GM23338 (cell line): ENCODE measurements at regions not wholly inside any gene's neighbourhood (a gene's known extent, or its start where the extent isn't known, plus 50 kb on each side); places are given as distances from the start of the nearest gene placed in this dataset.

Source experiments
- ATAC-seq: fragments of 200-7000 bp; cut with Tn5 transposase; 3 replicates; pipeline ENCODE4 v1.9.1; 2020
- DNase-seq: peaks from one replicate; pipeline ENCODE4 v3.0.0-alpha.2; 2015; ENCODE audit warnings: low spot score
- H2AFZ ChIP-seq: fragments of 200-600 bp; sonication (generic); 2 replicates; pipeline ENCODE4 v1.8.0; 2016; ENCODE audit warnings: antibody characterized with exemption, mild to moderate bottlenecking, moderate library complexity
- H3F3A ChIP-seq: fragments of 200-600 bp; sonication (generic); replicated peaks from 2 replicates; pipeline ENCODE4 v1.8.0; 2017; ENCODE audit warnings: antibody characterized with exemption, mixed run types, low read depth
- H3K27ac ChIP-seq: fragments of 200-600 bp; sonication (generic); 2 replicates; pipeline ENCODE4 v1.6.1; 2016; ENCODE audit warnings: low read depth
- H3K27me3 ChIP-seq: fragments of 200-600 bp; sonication (generic); 2 replicates; pipeline ENCODE4 v1.8.0; 2016; ENCODE audit warnings: mild to moderate bottlenecking, mixed run types, moderate library complexity; ENCODE audit not compliant: insufficient read depth
- H3K36me3 ChIP-seq: fragments of 200-600 bp; sonication (generic); 2 replicates; pipeline ENCODE4 v1.8.0; 2016; ENCODE audit warnings: mild to moderate bottlenecking; ENCODE audit not compliant: insufficient read depth
- H3K4me1 ChIP-seq: fragments of 200-600 bp; sonication (generic); 2 replicates; pipeline ENCODE4 v1.8.0; 2016; ENCODE audit warnings: mild to moderate bottlenecking, moderate library complexity; ENCODE audit not compliant: insufficient read depth
- H3K4me2 ChIP-seq: fragments of 200-600 bp; sonication (generic); 2 replicates; pipeline ENCODE4 v1.7.1; 2017; ENCODE audit warnings: mixed run types
- H3K4me3 ChIP-seq: fragments of 200-600 bp; sonication (generic); 2 replicates; pipeline ENCODE4 v1.6.1; 2016; ENCODE audit warnings: mixed run types
- H3K79me2 ChIP-seq: fragments of 200-600 bp; sonication (generic); replicated peaks from 2 replicates; pipeline ENCODE4 v1.8.0; 2017; ENCODE audit warnings: mild to moderate bottlenecking; ENCODE audit not compliant: insufficient read depth
- H3K9me2 ChIP-seq: fragments of 200-600 bp; sonication (generic); 2 replicates; pipeline ENCODE4 v1.8.0; 2017; ENCODE audit not compliant: insufficient read depth
- H4K20me1 ChIP-seq: fragments of 200-600 bp; sonication (generic); replicated peaks from 2 replicates; pipeline ENCODE4 v1.8.0; 2017; ENCODE audit warnings: mild to moderate bottlenecking; ENCODE audit not compliant: insufficient read depth
- H3K27ac Mint-ChIP-seq: 2 replicates; pipeline ENCODE4 v1.8.0; 2020; ENCODE audit warnings: inconsistent platforms, mild to moderate bottlenecking, moderate library complexity, mixed read lengths
- H3K27me3 Mint-ChIP-seq: 3 replicates; pipeline ENCODE4 v1.8.0; 2022; ENCODE audit warnings: low read depth, mild to moderate bottlenecking, moderate library complexity, mixed read lengths, inconsistent platforms; ENCODE audit not compliant: insufficient read depth, poor library complexity
- H3K36me3 Mint-ChIP-seq: 3 replicates; pipeline ENCODE4 v1.8.0; 2021; ENCODE audit warnings: low read depth, mild to moderate bottlenecking, inconsistent platforms, moderate library complexity, mixed read lengths
- H3K4me1 Mint-ChIP-seq: 3 replicates; pipeline ENCODE4 v1.8.0; 2020; ENCODE audit warnings: mild to moderate bottlenecking, inconsistent platforms, mixed read lengths
- H3K4me3 Mint-ChIP-seq: 3 replicates; pipeline ENCODE4 v1.8.0; 2021; ENCODE audit warnings: moderate library complexity, mild to moderate bottlenecking, inconsistent platforms, mixed read lengths
- H3K9me3 Mint-ChIP-seq: 3 replicates; pipeline ENCODE4 v1.8.0; 2020; ENCODE audit warnings: moderate library complexity, mild to moderate bottlenecking, inconsistent platforms, mixed read lengths
- CREB1 ChIP-seq: fragments of 250-450 bp; sonication (Bioruptor Pico); IDR thresholded peaks from 2 replicates; pipeline ENCODE4 v1.5.0; 2020; ENCODE audit warnings: low read depth, mild to moderate bottlenecking, moderate library complexity
- CTCF ChIP-seq, 2 experiments: fragments of 200-600 bp in 1 of 2; sonication (generic) in 1 of 2; conservative IDR thresholded peaks; 2 replicates each; pipeline versions ENCODE4 v1.5.1 to v1.6.1; 2016 to 2017; ENCODE audit warnings: antibody characterized with exemption in 2 of 2, low read depth in 2 of 2, mild to moderate bottlenecking in 2 of 2, moderate library complexity in 1 of 2
- EZH2 ChIP-seq: fragments of 200-600 bp; sonication (generic); IDR thresholded peaks from one replicate; pipeline ENCODE4 v1.8.0; 2017; ENCODE audit warnings: antibody characterized with exemption, mild to moderate bottlenecking, low read depth; ENCODE audit not compliant: unreplicated experiment
- EZH2phosphoT487 ChIP-seq: fragments of 200-600 bp; sonication (generic); IDR thresholded peaks from one replicate; pipeline ENCODE4 v1.8.1; 2018; ENCODE audit warnings: antibody characterized with exemption; ENCODE audit not compliant: unreplicated experiment
- JUNB ChIP-seq: IDR thresholded peaks from one replicate; pipeline ENCODE4 v1.6.1; 2016; ENCODE audit warnings: antibody characterized with exemption; ENCODE audit not compliant: unreplicated experiment
- NANOG ChIP-seq: IDR thresholded peaks from 2 replicates; pipeline ENCODE4 v1.6.1; 2016; ENCODE audit warnings: antibody characterized with exemption, borderline replicate concordance
- POLR2AphosphoS5 ChIP-seq: IDR thresholded peaks from 2 replicates; pipeline ENCODE4 v1.6.1; 2016; ENCODE audit warnings: antibody characterized with exemption, low read depth
- REST ChIP-seq: IDR thresholded peaks from one replicate; pipeline ENCODE4 v1.6.1; 2018; ENCODE audit warnings: antibody characterized with exemption; ENCODE audit not compliant: unreplicated experiment
- STAT1 ChIP-seq: IDR thresholded peaks from one replicate; pipeline ENCODE4 v1.6.1; 2016; ENCODE audit warnings: antibody characterized with exemption; ENCODE audit not compliant: unreplicated experiment
- ZNF114 ChIP-seq: fragments of 250-450 bp; sonication (Bioruptor Pico); IDR thresholded peaks from 2 replicates; pipeline ENCODE4 v1.5.0; 2020; ENCODE audit warnings: mild to moderate bottlenecking, moderate library complexity
- ZNF331 ChIP-seq: fragments of 250-450 bp; sonication (Bioruptor Pico); IDR thresholded peaks from 2 replicates; pipeline ENCODE4 v1.5.0; 2020; ENCODE audit warnings: low read depth, mild to moderate bottlenecking, moderate library complexity
- TF ChIP-seq, protein P1 (sequence below): fragments of 250-450 bp; sonication (Bioruptor Pico); IDR thresholded peaks from 2 replicates; pipeline ENCODE4 v1.5.0; 2020; ENCODE audit warnings: mild to moderate bottlenecking, moderate library complexity
- TF ChIP-seq, protein P2 (sequence below): IDR thresholded peaks from 2 replicates; pipeline ENCODE4 v1.6.1; 2016; ENCODE audit warnings: antibody characterized with exemption

DNA sequence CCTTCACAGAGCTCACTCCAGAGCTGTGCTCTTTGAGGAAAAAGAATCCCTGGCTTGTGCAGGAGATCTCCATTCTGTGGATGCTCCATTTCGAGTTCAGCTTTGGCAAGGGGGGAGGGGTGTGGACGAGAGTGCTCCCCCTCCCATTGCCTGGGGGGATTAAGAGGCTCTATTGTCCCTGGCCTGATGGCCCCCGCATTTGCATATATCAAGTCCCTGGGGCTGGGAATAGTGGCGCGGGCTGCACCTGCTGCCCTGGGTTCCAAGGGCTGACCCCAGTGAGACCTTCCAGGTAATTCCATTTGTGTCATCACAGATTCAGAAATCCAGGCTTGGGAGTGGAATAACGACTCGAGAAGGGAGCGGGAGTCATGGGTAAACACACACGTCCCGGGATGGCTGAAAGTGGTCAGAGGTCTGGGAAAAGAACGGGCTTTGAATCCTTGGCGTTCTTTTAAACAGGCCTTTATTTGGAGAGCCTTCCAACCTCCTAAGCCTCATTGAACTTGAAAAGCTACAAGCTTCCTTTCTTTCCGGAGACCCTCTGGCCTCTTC lies 479.3 kb downstream of the HS3ST3B1 start:
- Histone ChIP-seq H3F3A (no peaks in the 10 kb centered on the region), H4K20me1 (no peaks in the 10 kb centered on the region), H3K36me3 (no peaks in the 10 kb centered on the region), H3K4me2 (peak overlapping the region; percentile 48), H3K27me3 (no peaks in the 10 kb centered on the region), H3K27ac (no peak overlapping the region), H2AFZ (peak overlapping the region; percentile 59; the same call in 1 of the 2 replicates), H3K4me3 (no peak overlapping the region), H3K4me1 (peaks cover 36% of the 10 kb centered on the region), H3K9me2 (peaks cover 5% of the 10 kb centered on the region; the same call in 1 of the 2 replicates), H3K79me2 (no peaks in the 10 kb centered on the region)
- ATAC-seq, result peak; percentile 59
- peak; percentile 17 for DNase-seq
- Mint-ChIP-seq H3K4me1 (peaks cover 35% of the 10 kb centered on the region), H3K9me3 (peaks cover 16% of the 10 kb centered on the region), H3K4me3 (no peak overlapping the region), H3K27me3 (peaks cover 6% of the 10 kb centered on the region), H3K36me3 (peaks cover 1% of the 10 kb centered on the region; the same call in 1 of the 3 replicates), H3K27ac (no peak overlapping the region)
- TF ChIP-seq, protein P1, sequence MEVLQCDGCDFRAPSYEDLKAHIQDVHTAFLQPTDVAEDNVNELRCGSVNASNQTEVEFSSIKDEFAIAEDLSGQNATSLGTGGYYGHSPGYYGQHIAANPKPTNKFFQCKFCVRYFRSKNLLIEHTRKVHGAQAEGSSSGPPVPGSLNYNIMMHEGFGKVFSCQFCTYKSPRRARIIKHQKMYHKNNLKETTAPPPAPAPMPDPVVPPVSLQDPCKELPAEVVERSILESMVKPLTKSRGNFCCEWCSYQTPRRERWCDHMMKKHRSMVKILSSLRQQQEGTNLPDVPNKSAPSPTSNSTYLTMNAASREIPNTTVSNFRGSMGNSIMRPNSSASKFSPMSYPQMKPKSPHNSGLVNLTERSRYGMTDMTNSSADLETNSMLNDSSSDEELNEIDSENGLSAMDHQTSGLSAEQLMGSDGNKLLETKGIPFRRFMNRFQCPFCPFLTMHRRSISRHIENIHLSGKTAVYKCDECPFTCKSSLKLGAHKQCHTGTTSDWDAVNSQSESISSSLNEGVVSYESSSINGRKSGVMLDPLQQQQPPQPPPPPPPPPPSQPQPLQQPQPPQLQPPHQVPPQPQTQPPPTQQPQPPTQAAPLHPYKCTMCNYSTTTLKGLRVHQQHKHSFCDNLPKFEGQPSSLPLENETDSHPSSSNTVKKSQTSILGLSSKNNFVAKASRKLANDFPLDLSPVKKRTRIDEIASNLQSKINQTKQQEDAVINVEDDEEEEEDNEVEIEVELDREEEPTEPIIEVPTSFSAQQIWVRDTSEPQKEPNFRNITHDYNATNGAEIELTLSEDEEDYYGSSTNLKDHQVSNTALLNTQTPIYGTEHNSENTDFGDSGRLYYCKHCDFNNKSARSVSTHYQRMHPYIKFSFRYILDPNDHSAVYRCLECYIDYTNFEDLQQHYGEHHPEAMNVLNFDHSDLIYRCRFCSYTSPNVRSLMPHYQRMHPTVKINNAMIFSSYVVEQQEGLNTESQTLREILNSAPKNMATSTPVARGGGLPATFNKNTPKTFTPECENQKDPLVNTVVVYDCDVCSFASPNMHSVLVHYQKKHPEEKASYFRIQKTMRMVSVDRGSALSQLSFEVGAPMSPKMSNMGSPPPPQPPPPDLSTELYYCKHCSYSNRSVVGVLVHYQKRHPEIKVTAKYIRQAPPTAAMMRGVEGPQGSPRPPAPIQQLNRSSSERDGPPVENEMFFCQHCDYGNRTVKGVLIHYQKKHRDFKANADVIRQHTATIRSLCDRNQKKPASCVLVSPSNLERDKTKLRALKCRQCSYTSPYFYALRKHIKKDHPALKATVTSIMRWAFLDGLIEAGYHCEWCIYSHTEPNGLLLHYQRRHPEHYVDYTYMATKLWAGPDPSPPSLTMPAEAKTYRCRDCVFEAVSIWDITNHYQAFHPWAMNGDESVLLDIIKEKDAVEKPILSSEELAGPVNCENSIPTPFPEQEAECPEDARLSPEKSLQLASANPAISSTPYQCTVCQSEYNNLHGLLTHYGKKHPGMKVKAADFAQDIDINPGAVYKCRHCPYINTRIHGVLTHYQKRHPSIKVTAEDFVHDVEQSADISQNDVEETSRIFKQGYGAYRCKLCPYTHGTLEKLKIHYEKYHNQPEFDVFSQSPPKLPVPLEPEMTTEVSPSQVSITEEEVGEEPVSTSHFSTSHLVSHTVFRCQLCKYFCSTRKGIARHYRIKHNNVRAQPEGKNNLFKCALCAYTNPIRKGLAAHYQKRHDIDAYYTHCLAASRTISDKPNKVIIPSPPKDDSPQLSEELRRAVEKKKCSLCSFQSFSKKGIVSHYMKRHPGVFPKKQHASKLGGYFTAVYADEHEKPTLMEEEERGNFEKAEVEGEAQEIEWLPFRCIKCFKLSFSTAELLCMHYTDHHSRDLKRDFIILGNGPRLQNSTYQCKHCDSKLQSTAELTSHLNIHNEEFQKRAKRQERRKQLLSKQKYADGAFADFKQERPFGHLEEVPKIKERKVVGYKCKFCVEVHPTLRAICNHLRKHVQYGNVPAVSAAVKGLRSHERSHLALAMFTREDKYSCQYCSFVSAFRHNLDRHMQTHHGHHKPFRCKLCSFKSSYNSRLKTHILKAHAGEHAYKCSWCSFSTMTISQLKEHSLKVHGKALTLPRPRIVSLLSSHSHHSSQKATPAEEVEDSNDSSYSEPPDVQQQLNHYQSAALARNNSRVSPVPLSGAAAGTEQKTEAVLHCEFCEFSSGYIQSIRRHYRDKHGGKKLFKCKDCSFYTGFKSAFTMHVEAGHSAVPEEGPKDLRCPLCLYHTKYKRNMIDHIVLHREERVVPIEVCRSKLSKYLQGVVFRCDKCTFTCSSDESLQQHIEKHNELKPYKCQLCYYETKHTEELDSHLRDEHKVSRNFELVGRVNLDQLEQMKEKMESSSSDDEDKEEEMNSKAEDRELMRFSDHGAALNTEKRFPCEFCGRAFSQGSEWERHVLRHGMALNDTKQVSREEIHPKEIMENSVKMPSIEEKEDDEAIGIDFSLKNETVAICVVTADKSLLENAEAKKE (CRISPR knock-in tag), result no peak
- TF ChIP-seq ZNF114 (CRISPR knock-in tag) (no peak), CTCF (conservative IDR thresholded peaks at IDR 0.05; ENCODE audit: low read depth in 2 of 2) (no peak), CREB1 (no peak), STAT1 (no peak), JUNB (no peak), ZNF331 (CRISPR knock-in tag) (no peak), POLR2AphosphoS5 (no peak), EZH2phosphoT487 (no peak), NANOG (no peak), EZH2 (no peak), REST (no peak)
- TF ChIP-seq, protein P2, sequence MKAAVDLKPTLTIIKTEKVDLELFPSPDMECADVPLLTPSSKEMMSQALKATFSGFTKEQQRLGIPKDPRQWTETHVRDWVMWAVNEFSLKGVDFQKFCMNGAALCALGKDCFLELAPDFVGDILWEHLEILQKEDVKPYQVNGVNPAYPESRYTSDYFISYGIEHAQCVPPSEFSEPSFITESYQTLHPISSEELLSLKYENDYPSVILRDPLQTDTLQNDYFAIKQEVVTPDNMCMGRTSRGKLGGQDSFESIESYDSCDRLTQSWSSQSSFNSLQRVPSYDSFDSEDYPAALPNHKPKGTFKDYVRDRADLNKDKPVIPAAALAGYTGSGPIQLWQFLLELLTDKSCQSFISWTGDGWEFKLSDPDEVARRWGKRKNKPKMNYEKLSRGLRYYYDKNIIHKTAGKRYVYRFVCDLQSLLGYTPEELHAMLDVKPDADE, result no peak
